ENCODE measurements at regions not wholly inside any gene's neighbourhood (a gene's known extent, or its start where the extent isn't known, plus 50 kb on each side); places are given as distances from the start of the nearest gene placed in this dataset.

DNA sequence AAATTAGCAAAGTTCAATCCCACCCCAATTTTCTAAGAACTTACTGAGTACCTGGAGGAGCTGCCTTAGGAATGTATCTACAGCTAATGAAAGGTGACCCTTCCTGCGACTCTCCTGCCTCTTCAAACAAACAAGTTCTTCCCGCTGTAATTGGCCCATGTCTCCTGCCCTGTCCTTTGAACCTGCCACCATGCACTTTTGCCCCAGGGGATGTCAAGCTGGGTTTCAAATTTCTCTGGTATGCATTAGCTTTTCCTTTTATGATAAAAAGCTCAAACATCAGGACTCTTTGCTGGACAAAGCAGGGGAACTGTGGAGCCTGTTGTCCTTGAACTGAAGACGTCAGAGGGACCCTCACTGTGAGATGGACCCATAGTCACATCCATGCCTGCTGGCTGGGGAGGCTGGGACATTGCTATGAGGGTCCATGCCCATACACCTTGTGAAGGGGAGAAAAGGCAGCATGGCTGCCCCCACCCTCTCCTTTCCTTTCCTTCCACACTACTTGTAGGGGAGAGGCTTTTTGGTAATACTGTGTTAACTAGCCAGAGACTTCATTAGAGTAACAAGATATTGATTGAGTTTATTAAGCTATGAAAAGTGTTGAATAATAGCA is 210.7 kb upstream of the COPS8 start:
- DNase-seq (ENCODE audit: low read depth): no peak

DNA sequence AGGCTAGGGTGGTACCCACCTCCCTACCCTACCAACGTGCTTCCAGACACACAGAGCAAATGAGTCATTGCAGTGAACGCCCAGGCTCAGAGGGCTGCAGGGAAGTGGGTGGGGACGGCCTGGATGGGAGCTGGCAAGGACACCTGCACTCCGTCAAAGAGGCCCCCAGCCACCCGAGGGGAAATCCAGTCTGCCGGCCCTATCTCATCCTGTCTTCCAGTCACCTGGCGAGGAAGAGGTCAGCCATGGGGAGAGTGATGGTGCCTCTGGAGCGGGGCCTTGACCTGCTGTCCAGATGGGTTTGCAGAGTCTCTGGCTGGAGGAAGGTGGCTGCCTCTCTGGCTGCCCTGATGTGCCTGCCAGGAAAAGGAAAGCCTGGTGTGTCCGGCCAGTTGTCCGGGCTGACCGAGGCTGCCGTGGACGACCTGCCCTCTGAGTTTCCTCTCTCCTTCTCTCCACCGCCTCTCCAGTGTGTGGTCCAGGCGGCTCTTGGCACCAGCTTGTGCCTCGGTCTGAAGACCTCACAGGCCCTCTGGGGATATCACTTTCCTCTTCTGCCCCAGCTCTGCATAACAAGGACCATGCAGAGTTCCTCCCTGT is 209.7 kb upstream of the COPS8 start:
- DNase-seq (ENCODE audit: low read depth): no peak

DNA sequence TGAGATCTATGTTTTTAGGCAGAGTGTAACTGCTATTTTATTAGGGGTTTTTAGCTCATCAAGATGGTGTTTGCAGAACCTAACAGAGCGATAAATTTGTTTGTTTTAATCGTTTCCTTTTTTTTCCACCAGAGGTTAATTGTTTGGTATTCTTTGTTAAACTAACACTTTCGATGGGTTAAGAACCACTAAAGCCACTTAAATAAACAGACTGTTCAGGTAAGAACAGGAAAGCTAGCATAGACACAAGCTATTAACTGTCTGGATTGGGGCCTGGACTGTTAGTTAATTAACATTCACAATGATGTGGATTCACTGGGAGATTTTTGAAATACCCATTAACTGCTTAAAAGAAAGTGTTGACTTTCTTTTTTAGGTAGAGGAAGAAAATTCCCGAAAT is 209.0 kb upstream of the COPS8 start:
- DNase-seq (ENCODE audit: low read depth): no peak

DNA sequence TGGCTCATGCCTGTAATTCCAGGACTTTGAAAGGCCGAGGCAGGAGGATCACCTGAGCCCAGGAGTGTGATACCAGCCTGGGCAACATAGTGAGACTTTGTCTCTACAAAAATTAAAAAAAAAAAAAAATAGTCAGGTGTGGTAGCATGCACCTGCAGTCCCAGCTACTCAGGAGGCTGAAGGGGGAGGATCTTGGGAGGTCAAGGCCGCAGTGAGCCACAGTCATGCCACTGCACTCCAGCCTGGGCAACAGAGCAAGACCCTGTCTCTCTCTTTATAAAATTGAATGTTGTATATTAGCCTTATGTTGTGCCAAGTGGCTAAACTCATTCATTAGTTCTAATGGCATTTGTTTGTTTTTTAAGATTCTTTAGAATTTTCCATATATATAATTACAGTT is 207.7 kb upstream of the COPS8 start:
- no peak for DNase-seq (ENCODE audit: low read depth)

DNA sequence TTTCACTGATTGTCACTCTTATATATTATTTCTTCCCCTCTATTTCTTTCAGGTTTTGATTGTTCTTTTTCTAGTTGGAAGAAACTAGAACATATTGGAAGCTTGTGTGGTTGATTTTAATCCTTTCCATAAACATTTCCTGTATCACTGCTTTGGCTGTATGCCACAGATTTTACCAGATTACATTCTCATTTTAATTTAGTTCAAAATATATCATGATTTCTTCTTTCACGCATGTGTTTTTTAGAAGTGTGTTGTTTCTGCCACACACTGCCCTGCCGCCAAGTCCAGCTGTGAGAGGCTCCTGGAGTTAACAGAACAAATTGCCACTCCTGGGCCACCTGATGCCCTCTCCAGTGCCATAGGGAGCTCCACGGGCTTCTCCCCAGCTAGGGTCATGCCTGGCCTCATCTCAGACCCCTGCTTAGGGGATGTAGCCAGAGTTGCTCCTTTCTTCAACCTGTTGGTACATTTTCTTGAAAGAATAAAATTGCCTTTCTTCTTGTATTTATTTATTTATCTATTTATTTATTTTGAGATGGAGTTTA is 206.2 kb upstream of the COPS8 start:
- no peak for DNase-seq (ENCODE audit: low read depth)

DNA sequence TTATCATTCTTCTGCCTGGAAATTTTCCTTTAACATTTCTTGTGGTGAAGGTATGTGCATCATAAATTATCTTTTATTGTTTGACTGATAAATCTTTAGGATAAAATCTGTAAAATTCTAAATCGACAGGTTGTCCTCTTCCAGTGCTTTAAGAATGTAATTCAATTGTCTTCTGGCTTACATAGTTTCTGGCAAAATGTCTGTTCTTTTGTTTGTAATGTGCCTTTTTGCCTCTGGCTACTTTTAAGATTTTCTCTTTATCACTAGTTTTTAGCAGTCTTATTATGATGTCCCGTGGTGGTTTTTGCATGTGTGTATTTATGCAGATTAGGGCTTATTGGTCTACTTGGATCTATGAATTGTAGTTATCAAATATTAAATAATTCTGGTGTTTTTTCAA is 203.6 kb upstream of the COPS8 start:
- DNase-seq (ENCODE audit: low read depth): no peak

DNA sequence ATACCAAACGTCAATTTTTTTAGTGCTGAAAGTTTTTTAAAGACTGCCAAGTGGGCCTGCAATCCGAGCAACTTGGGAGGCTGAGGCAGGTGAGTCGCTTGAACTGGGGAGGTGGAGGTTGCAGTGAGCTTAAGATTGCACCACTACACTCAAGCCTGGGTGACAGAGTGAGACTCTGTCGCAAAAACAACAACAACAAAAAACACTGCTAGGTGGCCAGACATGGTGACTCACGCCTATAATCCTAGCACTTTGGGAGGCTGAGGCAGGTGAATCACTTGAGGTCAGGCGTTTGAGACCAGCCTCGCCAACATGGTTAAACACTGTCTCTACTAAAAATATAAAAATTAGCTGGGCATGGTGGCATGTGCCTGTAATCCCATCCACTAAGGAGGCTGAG is 202.8 kb upstream of the COPS8 start:
- no peak for DNase-seq (ENCODE audit: low read depth)

DNA sequence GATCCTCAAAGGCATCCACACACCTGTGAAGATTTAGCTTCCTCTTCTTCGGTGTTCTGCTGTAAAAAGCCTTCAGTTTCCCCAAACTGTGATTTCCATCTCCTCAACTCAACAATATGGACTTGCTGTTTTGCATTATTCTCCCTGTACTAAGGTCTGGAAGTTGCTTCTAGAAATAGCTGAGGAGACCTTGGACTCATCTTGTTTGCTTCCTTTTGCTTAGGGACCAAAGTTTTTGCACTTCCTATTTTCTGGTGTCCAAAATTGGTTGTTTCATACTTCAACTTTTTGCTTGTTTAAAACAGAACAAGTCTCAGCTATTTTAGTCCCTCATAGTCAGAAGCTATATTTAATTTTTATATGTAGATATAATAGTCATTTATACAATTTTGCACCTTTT is 201.9 kb upstream of the COPS8 start:
- no peak for DNase-seq (ENCODE audit: low read depth)

DNA sequence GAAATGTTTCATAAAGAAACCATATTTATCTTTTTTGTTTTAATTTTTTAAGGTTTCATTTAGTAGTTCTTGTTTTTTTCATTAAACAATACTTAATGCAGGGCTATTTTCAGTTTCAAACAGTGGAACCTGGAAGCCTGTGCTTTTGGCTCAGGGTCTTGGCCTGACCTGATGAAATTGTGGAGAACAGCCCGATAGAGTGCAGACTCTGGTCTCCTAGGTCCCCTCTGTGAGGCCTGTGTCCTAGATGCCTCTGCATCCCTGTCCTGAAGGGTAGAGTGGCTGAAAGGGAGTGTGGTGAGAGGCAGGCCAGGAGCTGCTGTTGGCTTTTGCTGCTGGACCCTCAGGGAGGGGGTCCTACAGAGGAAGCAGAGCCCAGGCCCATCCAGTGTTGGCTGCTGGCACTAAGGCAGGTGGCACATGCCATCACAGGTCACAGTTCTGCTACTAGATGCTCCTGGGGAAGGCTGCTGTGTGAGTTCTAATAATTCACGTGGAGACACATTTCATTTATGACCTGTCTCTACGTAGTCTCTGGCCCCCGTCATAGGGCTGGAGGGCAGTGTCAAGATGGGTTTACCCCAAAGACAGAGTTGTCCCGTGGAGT is 201.0 kb upstream of the COPS8 start:
- DNase-seq (ENCODE audit: low read depth): no peak

DNA sequence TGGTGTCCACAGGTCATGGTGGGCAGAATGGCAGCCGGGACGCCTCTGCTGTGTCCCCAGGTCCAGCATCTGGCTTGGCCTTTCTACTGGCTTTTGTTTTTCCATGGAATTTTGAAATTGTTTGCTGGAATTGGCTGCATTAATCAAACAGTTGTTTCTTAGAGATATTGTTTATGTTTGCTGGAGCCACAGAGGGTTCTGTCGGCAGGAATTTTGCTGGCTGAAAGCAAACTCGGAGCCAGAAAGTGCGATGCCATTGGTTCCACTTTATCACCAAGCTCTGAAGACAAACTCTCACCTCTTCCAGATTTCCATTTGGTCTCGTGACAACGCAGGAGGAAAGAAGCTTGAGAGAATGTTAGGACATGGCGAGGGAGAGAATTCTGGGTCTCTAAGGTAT is 199.2 kb upstream of the COPS8 start:
- DNase-seq (ENCODE audit: low read depth): no peak

DNA sequence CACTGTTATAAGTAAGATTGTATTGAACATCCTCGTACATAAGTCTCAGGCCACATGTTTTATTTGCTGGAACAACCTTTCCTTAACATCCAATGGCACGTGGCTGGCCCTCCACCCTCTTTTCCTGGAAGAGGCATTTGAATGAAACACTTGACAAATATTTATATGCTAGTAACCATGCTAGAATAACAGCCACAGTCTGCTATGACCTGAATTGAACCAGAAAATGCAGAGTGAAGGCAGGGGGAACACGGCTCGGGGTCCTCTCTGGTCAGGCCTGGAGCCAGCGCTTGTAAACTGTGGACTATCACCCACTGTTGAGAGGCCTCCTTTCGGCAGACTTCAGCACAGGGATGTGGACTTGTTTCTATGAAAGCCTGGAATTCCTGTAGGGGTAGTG is 198.2 kb upstream of the COPS8 start:
- no peak for DNase-seq (ENCODE audit: low read depth)

DNA sequence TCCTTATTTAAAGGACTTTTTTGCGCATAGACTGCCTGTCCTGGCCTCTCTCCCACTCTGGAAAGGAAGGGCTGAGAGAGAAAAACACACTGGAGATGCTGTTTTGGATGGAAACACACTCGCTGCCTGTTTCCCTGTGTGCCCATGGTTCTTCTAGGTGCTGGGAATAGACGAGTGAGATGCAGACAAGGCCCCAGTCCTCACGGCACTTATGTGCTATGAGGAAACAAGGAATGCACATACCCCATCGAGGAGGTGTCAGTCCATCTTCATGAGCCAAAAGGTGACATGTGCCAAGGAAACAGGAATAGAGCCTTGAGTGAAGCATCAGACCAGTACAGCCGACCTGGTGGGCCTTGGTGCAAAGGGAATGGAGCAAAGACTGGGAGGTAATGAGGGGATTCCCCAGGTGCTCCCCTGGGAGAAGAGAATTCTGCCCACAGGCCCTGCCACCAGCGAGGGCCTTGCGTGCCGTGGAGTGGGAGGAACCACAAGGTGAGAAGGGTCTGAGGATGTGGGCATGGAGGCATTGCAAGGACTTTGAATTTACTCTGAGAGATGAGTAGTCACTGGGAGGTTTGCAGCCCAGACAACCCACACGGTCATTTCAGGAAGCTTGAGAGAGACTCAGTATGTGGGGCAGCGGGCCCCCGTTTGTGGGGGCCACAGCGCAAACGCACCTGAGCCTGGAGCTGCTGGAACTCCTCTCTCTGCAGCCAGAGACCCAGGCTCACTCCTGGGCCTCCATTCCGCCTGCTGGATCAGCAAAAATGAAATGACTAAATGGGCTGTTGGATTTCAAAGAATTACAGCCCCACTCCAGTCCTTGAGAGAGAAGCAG is 197.5 kb upstream of the COPS8 start:
- DNase-seq (ENCODE audit: low read depth): no peak

DNA sequence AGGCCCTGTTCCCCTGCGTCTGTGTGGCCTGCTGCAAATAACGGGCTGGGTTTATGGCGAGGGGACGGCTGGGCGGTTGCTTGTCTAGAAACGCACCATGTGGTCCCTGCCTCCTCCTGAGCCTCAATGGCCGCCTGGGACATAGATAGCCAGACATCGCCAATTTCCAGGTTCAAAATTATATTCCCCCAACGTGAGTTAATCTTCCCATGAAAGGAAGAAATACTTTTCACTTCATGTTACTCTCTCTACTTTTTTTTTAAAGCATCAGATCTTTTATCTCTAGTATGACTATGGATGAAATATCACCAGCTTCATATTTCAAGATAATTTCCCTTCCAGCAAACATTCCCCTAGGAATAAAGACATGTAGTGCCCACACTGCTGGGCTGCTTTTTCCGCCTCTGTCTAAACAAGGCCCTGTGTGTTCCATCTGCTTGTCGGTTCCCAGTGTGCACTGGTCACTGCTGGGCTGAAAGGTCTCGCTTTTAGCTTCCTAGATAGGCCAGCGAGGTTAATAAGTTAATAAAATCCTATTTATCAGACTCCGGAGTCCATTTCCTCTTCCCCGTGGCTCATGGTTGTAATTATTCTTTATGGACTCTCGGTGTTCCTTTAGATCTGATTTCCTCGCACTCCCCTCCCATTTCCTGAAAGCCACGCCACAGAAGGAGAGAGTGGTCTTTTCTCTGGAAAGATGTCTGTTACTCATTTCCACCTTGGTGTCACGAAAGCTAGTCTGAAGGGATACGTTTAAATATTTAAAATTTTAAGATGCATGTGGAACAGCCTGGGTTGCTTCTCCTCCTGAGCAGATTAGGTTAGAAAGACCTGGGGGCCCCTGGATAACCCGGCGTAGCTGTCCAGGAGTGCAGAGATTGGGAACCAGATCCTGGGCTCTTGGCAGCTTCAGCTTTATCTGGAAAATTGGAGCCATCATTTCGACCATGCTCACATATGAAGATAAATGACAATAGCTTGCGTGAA is 196.6 kb upstream of the COPS8 start:
- no peak for DNase-seq (ENCODE audit: low read depth)

DNA sequence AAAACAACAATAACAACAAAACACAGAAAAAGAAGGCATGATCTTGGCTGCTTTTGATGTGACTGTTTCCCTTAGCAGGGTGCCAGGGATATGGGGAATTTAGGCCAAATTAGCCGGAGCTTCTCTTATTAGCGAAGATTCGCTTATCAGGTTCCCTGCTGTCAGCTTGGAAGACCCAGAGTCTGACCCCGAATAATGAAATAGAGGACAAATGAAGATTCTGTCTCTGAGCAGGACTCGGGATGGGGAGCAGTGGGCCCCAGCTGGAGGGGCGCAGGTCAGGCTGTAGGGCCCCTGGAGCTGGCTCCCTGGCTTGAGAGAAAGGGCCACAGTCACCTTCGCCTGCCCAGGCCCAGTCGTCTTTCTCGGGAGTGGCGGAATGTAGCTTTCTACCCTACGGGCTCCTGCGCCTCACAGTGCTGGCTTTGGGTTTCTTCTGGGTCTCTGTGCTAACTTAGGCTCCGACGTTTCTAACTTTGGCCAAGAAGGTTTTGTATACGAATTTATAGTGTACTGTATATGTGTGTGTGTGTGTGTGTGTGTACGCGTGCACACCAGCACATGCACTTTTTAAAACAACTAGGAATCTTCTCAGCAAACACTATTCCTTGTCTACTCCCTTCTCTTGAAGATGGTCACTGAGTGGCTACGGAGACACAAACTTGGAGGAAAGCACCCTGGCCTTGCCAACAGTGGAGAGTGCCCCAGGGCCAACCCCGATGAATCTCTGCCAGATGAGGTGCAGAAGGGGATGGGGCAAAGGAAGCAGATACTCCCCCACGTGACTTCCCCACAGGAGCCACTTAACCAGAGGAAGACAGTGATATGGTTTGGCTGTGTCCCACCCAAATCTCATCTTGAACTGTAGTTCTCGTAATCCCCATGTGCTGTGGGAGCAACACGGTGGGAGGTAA is 195.6 kb upstream of the COPS8 start:
- no peak for DNase-seq (ENCODE audit: low read depth)

DNA sequence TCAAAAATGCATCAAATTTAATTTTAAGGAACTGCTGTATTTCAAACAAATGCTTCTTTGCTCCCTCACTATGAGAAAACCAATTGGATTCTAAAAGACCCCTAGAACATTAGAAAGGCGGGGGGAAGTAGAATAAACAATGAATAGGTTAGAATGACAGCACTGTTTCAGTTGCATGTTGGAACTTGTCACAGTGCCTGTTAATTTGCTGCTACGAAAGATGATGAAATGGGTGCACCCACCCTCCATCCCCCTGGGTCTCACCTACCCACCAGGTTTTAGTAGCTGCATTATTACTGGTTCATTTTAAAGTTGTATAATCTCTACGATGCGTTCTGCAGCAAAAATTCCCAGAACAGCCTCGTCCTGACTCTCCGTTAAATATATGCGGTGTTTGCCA is 193.0 kb upstream of the COPS8 start:
- DNase-seq (ENCODE audit: low read depth): no peak

DNA sequence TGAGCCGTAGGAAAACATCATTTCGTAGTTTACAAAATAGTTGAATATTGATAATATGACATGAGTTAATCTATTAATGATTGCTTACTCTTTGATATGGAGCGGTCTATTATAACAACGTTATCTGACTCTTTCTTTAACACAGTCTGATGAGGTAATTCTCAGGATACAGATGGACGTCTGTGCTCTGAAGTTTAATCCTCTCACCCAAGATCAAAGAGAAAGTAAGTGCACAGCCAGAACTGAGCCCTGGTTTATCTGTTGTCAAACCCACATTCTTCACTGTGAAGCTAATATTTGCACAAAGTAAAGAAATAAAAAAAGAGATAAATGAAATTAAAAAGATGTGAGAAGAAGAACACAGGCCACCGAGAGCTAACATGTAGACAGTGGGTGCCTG is 190.9 kb upstream of the COPS8 start:
- no peak for DNase-seq (ENCODE audit: low read depth)

DNA sequence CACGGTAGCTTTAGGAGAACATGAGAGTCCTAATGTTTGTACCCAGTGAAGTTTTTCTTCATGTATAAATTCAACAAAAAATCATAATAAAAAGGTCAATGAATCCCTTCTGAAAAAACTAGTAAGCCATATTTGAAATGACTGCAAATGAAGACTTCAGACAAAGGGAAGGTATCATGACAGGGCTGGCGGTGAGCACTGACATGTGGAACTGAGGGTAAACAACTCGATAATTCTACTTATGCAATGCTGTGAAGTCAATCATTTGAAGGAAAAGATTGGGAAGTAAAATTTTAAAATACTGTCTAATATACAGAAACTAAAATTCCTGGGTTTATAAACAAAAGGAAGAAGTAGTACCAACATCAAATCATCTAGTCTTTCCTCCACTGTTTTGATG is 190.2 kb upstream of the COPS8 start:
- no peak for DNase-seq (ENCODE audit: low read depth)

DNA sequence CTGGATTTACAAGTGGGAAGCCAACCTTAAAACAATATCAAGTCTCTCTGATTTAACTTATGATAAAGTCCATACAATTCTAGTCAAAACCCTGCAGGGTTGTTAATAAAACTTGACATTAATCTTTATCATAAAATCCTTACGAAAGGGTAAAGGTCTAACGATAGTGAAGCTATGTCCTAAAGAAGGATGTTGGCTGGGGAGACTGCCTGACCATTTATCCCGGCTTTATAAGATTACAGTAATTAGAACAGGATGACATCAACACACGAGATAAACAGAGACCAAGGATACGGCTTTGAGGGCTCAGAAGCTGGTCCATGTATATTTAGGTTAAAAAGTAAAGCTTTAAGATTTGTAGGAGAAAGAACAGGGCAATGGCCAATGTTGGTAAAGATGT is 189.0 kb upstream of the COPS8 start:
- no peak for DNase-seq (ENCODE audit: low read depth)

DNA sequence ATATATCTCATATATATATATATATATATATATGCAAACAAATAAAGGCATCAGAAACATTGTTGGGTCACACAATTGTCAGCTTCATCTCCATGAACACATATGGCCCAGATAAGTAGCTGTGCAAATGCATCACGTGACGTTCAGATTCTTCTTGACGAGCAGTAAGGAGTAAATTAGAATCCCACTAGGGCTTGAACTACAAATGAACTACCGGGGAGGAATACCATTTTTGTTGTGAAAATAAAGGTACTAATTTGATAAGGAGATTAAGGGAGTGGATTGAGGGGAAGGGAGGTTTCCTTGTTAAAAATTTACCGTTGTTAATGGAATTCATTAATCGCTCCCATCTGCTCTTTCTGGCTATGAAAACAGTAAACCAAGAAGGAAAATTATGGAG is 186.5 kb upstream of the COPS8 start:
- no peak for DNase-seq (ENCODE audit: low read depth)

DNA sequence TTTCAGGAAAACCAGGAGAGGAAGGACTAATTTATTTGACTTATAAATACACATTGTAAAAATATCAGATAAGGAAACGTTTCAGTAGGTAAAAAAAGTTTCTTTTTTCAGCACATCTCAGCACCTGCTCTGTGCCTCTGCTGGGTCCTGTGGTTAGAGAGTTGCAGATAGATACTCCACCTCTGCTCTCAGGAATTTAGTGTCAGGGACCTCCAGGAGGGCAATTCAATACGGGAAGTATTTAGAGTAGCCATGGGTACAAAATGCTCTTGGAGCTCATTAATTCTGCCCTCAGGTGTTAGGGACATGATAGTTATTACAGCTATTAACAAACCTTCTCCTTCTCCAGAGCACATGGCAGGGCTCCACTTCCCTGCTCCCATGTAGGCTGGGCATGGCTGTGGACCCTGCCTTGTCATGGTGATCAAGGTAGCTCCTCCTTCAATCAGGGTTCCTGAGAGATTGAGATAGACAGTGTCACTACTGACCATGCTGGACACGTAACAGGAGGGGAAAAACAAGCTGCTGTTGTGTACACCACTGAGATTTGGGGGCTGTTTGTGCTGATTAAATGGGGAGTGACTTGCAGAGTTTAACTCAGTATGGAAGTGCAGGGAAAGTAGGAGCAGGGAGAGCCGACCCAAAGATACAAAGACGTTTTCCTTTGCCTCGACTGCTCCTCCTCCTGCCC is 185.6 kb upstream of the COPS8 start:
- no peak for DNase-seq (ENCODE audit: low read depth)
